ENCODE measurements at regions not wholly inside any gene's neighbourhood (a gene's known extent, or its start where the extent isn't known, plus 50 kb on each side); places are given as distances from the start of the nearest gene placed in this dataset.

DNA sequence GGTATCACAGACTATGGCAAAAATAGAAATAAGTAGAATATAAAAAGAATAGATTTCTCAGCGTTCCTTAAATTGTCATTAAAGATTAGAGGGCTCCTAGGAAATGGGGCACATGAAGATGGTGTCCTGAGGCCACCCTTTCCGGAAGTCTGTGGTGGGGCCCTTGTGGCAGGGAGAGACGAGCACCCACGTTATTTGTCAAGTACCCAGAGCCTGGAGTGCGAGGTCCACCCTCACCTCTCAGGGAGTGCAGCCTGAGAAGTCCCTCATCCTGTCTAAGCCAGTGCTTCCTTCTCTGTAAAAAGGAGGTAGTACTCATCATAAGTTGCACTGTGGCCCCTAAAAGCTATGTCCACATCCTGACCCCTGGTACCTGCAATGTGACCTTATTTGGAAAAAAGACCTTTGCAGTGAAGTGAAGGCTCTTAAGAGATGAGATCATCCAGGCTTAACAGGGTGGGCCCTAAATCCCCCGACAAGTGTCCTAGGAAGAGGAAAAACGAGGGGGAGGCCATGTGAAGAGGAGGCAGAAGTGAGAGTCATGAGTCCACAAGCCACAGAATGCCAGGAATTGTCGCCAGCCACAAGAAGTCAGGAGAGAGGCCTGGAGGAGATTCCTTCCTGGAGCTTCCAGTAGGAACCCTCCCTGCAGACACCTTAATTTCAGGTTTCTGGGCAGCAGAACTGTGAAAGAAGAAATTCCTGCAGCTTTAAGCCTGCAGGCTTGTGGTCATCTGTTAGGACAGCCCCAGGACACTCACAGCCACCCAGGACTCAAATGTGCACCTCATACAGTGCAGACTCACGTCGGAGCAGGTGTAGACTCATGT, 76.8 kb upstream of the CCND1 start:
- TF ChIP-seq, protein P1, sequence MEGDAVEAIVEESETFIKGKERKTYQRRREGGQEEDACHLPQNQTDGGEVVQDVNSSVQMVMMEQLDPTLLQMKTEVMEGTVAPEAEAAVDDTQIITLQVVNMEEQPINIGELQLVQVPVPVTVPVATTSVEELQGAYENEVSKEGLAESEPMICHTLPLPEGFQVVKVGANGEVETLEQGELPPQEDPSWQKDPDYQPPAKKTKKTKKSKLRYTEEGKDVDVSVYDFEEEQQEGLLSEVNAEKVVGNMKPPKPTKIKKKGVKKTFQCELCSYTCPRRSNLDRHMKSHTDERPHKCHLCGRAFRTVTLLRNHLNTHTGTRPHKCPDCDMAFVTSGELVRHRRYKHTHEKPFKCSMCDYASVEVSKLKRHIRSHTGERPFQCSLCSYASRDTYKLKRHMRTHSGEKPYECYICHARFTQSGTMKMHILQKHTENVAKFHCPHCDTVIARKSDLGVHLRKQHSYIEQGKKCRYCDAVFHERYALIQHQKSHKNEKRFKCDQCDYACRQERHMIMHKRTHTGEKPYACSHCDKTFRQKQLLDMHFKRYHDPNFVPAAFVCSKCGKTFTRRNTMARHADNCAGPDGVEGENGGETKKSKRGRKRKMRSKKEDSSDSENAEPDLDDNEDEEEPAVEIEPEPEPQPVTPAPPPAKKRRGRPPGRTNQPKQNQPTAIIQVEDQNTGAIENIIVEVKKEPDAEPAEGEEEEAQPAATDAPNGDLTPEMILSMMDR (IDR thresholded peaks at IDR 0.05; ENCODE audit: low read depth, low read length), result no peak
- DNase-seq (ENCODE audit: extremely low read depth, low read depth), result no peak

DNA sequence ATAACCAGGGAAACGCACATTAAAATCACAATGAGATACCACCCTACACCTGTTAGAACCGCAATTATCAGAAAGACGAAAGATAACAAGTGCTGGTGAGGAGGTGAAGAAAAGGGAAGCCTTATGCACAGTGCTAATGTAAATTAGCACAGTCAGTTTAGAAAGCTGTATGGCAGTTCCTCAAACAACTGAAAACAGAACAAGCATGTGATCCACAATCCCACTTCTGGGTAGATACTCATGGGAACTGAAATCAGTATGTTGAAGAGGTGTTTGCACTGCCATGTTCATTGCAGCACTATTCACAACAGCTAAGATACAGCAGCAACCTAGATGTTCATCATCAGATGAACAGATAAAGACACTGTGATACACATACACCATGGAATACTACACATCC, 75.0 kb upstream of the CCND1 start:
- TF ChIP-seq, protein P1 (IDR thresholded peaks at IDR 0.05; ENCODE audit: low read depth, low read length), result no peak
- no peak for DNase-seq (ENCODE audit: extremely low read depth, low read depth)

DNA sequence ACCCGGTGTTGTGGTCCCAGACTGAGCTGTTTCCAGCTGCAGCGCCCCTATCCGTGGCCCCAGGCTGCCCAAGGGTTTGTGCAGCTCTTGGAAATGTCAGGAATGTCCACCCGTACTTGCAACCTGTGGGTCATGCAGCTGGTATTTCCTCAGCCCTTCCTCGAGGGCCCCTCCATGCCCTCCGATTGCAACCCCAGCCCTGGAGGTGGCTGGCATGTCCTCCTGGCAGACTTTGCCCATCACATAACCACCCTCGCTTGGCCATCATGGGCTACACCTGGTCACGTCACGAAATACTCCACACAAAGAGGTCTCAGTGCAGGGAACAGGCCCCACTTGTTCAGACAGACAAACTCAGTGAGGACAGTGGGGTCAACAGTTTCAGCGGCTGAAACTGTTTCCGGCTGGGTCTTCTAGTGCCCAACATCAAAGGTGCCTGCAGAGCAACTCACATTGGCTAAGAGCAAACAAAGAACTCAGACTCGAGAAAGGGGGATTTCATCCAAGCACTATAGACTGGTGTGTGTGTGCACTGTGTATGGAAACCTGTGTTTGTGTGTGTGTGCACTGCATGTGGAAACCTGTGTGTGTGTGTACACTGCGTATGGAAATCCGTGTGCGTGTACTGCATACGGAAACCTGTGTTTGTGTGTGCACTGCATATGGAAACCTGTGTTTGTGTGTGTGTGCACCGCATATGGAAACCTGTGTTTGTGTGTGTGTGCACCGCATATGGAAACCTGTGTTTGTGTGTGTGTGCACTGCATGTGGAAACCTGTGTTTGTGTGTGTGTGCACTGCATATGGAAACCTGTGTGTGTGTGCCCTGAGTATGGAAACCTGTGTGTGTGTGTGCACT, 72.8 kb upstream of the CCND1 start:
- no peak for DNase-seq (ENCODE audit: extremely low read depth, low read depth)
- TF ChIP-seq, protein P1 (IDR thresholded peaks at IDR 0.05; ENCODE audit: low read depth, low read length), result no peak

DNA sequence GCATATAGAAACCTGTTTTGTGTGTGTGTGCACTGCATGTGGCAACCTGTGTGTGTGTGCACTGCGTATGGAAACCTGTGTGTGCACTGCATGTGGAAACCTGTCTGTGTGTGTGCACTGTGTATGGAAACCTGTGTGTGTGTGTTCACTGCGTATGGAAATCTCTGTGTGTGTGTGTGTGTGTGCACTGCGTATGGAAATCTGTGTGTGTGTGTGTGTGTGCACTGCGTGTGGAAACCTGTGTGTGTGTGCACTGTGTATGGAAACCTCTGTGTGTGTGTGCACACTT, 72.2 kb upstream of the CCND1 start:
- TF ChIP-seq, protein P1 (IDR thresholded peaks at IDR 0.05; ENCODE audit: low read depth, low read length), result no peak
- no peak for DNase-seq (ENCODE audit: extremely low read depth, low read depth)

DNA sequence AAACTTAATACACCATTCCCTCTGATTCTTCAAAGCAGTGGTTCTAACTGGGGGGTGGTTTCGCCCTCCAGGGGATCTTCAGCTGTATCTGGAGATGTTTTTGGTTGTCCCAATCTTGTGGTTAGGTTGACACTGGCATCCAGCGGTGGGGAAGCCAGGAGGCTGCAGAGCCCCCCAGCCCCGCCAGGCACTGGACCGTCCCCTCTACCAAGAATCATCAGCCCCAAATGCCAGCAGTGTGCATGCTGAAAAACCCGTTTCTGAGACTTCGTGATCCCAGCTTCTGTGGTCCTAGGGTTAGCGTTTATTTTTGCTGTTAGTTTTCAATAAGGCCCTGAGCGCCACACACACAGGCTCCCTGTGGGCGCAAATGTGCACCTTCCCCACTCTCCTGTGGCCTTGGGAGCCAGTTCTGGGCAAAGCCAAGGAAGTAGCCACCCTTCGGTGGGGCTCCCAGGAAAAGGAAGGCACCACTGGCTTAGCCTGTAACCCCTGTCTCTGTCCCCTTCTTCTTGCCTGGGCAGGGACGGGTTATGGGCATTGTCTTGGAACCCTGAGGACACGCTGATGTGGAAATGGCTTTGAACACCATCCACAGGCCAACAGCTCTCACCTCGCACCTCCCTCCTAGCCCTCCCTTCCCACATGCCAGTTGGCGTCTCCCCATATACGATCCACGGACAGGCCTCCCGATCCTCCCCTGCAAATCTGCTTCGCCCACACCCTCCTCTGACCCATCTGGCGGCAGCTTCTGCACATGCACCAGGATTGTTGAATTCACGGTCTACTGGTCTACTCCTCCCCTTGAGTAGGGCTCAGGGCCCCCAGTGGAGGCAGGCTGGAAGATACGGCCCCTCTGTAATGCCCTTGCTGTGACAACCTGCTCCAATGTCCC, 71.4 kb upstream of the CCND1 start:
- TF ChIP-seq, protein P1 (IDR thresholded peaks at IDR 0.05; ENCODE audit: low read depth, low read length), result no peak
- DNase-seq (ENCODE audit: extremely low read depth, low read depth), result no peak

DNA sequence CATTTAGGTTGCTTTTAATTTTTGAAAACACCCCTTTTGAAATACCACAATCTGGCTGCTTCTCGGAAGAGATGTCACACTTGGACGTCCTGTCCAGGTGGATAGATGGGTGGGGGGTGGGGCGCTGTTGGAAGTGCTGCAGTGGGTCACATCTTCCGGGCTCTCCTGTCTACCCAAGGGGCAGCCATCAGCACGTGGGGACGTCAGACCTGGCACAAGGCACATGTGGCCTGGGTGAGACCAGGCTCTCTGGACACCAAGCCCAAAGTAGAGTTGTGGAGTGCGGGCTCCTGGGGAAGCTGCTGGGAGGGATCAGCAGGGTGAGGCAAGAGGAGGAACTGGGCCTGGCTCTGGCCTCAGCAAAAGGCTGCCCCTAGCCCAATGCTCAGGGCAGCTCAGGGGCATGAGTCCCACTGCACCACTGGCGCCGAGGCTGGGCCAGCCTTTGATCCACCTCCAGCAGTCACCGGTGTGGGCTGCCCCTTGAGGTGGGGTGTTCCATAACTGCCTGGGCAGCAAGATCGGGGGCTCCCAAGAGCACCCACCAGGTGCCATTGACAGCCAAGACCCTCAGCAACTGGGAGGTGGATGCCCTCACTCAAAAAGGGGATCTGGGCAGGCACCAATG, 68.6 kb upstream of the CCND1 start:
- DNase-seq (ENCODE audit: extremely low read depth, low read depth), result no peak
- TF ChIP-seq, protein P1 (IDR thresholded peaks at IDR 0.05; ENCODE audit: low read depth, low read length), result no peak
